A673 (cell line): ENCODE measurements at regions not wholly inside any gene's neighbourhood (a gene's known extent, or its start where the extent isn't known, plus 50 kb on each side); places are given as distances from the start of the nearest gene placed in this dataset.
A peak's percentile ranks its signal among the peaks of the same experiment; 100 is the strongest.

ENCODE experiments used
- BruUV-seq: library from RNA; stranded (reverse); fragments of 400-500 nt; replicated peaks from 2 replicates; lab custom pipeline; 2021; lab: Mats Ljungman, UMichigan
- CTCF ChIA-PET: fragments of 300-600 bp; sonication (Branson Sonifier 250); formaldehyde crosslinking; loops from one replicate; lab custom pipeline; 2022; ENCODE audit warnings: antibody characterized with exemption; lab: Charles Lee
- POLR2A ChIA-PET: fragments of 300-600 bp; sonication (Branson Sonifier 250); formaldehyde crosslinking; loops from one replicate; lab custom pipeline; 2022; ENCODE audit warnings: antibody characterized with exemption; ENCODE audit not compliant: low non-redundant PET; lab: Charles Lee
- DNase-seq: peaks from one replicate; pipeline ENCODE4 v3.0.0-alpha.2; 2015; ENCODE audit warnings: low spot score
- H3K27ac ChIP-seq: fragments of 200-600 bp; sonication (generic); 2 replicates; pipeline ENCODE4 v1.5.1; 2016; ENCODE audit warnings: mixed run types, low read depth, mild to moderate bottlenecking, mixed read lengths, antibody characterized with exemption, low read length; ENCODE audit not compliant: poor library complexity, severe bottlenecking
- H3K27me3 ChIP-seq: fragments of 200-600 bp; sonication (generic); replicated peaks from 2 replicates; pipeline ENCODE4 v1.6.1; 2017; ENCODE audit warnings: mixed run types, low read depth, mild to moderate bottlenecking, mixed read lengths, antibody characterized with exemption, low read length; ENCODE audit not compliant: insufficient read depth, poor library complexity
- H3K36me3 ChIP-seq: fragments of 200-600 bp; sonication (generic); 2 replicates; pipeline ENCODE4 v1.6.1; 2016; ENCODE audit warnings: mixed run types, mild to moderate bottlenecking, mixed read lengths, antibody characterized with exemption, low read length; ENCODE audit not compliant: insufficient read depth, poor library complexity, severe bottlenecking
- H3K4me1 ChIP-seq: fragments of 200-600 bp; sonication (generic); 2 replicates; pipeline ENCODE4 v1.6.1; 2017; ENCODE audit warnings: mixed run types, mild to moderate bottlenecking, mixed read lengths, antibody characterized with exemption, low read length; ENCODE audit not compliant: insufficient read depth, poor library complexity, severe bottlenecking
- H3K4me3 ChIP-seq: fragments of 200-600 bp; sonication (generic); 2 replicates; pipeline ENCODE4 v1.5.1; 2016; ENCODE audit warnings: low read depth, mixed run types, mild to moderate bottlenecking, mixed read lengths, low read length; ENCODE audit not compliant: poor library complexity, severe bottlenecking
- H3K9me3 ChIP-seq: fragments of 200-600 bp; sonication (generic); 2 replicates; pipeline ENCODE4 v1.6.1; 2016; ENCODE audit warnings: mixed run types, low read depth, mild to moderate bottlenecking, mixed read lengths, antibody characterized with exemption, low read length; ENCODE audit not compliant: poor library complexity, severe bottlenecking
- EZH2 ChIP-seq: fragments of 200-600 bp; sonication (generic); IDR thresholded peaks from 2 replicates; pipeline ENCODE4 v1.6.1; 2017; ENCODE audit warnings: borderline replicate concordance, low read depth, mild to moderate bottlenecking, mixed read lengths, antibody characterized with exemption, low read length; ENCODE audit not compliant: poor library complexity, severe bottlenecking
- intact Hi-C: fragments of 100-400 bp; cut with micrococcal nuclease; formaldehyde crosslinking; loops from one replicate; pipeline ENCODE4 v1.10.0; 2022; ENCODE audit not compliant: unreplicated experiment
- TF ChIP-seq, protein P1 (sequence below): fragments of 300-800, 200-600 bp; sonication (generic); conservative IDR thresholded peaks from 2 replicates; pipeline ENCODE4 v1.5.1; 2017; ENCODE audit warnings: low read depth, mild to moderate bottlenecking, antibody characterized with exemption, low read length, moderate library complexity, mixed read lengths

DNA sequence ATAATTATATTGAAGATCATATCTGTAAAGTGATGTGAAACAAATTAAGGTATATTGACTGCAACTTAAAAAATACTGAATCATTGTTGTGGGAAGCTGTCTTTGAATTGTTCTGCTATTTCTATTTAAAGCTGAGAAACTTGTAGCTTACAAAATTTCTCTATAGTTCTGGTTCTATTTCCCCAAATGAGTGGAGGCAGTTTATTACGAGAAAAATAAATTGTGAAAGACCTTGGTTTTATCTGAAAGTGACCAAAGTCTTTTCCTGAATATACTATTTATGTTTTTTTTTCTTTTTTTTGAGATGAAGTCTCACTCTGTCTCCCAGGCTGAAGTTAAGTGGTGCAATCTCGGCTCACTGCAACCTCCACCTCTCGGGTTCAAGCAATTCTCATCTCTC is 165.4 kb downstream of the SH3BGRL start:
- BruUV-seq: no TSS peak
- CTCF ChIA-PET: no interaction called here
- Histone ChIP-seq H3K27me3 (no peaks in the 10 kb centered on the region), H3K36me3 (no peaks in the 10 kb centered on the region), H3K27ac (no peak overlapping the region), H3K4me1 (no peaks in the 10 kb centered on the region), H3K9me3 (no peaks in the 10 kb centered on the region), H3K4me3 (no peak overlapping the region)
- intact Hi-C loops: no loop called here
- no peak for DNase-seq
- TF ChIP-seq, protein P1, sequence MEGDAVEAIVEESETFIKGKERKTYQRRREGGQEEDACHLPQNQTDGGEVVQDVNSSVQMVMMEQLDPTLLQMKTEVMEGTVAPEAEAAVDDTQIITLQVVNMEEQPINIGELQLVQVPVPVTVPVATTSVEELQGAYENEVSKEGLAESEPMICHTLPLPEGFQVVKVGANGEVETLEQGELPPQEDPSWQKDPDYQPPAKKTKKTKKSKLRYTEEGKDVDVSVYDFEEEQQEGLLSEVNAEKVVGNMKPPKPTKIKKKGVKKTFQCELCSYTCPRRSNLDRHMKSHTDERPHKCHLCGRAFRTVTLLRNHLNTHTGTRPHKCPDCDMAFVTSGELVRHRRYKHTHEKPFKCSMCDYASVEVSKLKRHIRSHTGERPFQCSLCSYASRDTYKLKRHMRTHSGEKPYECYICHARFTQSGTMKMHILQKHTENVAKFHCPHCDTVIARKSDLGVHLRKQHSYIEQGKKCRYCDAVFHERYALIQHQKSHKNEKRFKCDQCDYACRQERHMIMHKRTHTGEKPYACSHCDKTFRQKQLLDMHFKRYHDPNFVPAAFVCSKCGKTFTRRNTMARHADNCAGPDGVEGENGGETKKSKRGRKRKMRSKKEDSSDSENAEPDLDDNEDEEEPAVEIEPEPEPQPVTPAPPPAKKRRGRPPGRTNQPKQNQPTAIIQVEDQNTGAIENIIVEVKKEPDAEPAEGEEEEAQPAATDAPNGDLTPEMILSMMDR: no peak
- TF ChIP-seq EZH2: no peak
- POLR2A ChIA-PET: no interaction called here

DNA sequence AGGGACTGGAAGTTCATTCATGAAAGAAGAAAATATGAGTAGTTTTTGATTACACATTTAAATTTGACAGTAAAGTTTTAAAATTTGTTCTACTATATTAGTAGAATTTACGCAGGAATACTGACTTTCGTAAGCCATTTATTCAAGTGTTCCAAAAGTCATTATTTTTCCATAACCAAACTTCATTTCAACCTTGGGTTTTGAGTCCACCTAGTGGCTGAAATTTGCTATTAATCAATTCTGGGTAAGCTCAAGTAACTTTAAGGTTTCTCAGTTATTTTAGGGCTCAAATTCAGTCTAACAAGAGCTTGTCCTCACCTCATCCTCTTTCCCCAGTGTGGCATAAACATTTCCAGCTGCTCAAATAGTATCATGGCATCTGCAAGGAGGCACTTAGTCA is 175.4 kb downstream of the SH3BGRL start:
- no peak for TF ChIP-seq EZH2
- TF ChIP-seq, protein P1: peak; percentile 60
- no peaks in the 10 kb centered on the region for H3K27me3 ChIP-seq
- no peaks in the 10 kb centered on the region for H3K36me3 ChIP-seq
- ChIA-PET POLR2A (no interaction called here), CTCF (no interaction called here)
- H3K9me3 ChIP-seq: no peaks in the 10 kb centered on the region
- no peak overlapping the region for H3K27ac ChIP-seq
- no TSS peak for BruUV-seq
- peak; percentile 23 for DNase-seq
- intact Hi-C loops: loop anchor here (2.0 to 5.0 kb wide), 2 partner anchors 200 to 499 kb away; no protein-coding TSS in a partner anchor
- no peak overlapping the region for H3K4me3 ChIP-seq
- H3K4me1 ChIP-seq: no peaks in the 10 kb centered on the region

DNA sequence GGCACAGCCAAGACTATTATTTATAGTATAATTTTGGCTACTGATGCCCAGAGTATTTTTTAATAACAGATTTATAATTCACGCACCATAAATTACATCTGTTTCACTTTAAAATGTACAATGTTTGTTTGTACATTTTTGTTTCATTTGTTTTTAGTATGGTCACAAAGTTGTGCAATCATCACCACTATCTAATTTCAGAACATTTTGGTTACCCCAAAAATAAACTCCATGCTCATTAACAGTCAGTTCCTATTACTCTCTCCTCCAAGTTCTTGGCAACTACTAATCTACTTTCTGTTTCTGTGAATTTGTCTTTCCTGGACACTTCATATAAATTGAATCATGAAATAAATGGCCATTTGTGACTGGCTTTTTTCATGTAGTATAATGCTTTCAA is 176.7 kb downstream of the SH3BGRL start:
- Histone ChIP-seq H3K27ac (no peak overlapping the region), H3K4me1 (no peaks in the 10 kb centered on the region), H3K9me3 (no peaks in the 10 kb centered on the region), H3K27me3 (no peaks in the 10 kb centered on the region), H3K4me3 (no peak overlapping the region), H3K36me3 (no peaks in the 10 kb centered on the region)
- TF ChIP-seq EZH2: no peak
- TF ChIP-seq, protein P1: no peak
- intact Hi-C loops: loop anchor here (5.0 kb wide), 1 partner anchor 201 kb away; no protein-coding TSS in a partner anchor
- no peak for DNase-seq
- POLR2A ChIA-PET: no interaction called here
- CTCF ChIA-PET: no interaction called here
- no TSS peak for BruUV-seq
